ENCODE measurements at regions not wholly inside any gene's neighbourhood (a gene's known extent, or its start where the extent isn't known, plus 50 kb on each side); places are given as distances from the start of the nearest gene placed in this dataset.
A peak's percentile ranks its signal among the peaks of the same experiment; 100 is the strongest.

- 95 to 98% methylated on average over 7 of the region's 7 CpGs for WGBS, 2 donors
- TF ChIP-seq EP300 (IDR thresholded peaks at IDR 0.05) (no peak), CTCF (IDR thresholded peaks at IDR 0.05) (no peak), POLR2AphosphoS5 (IDR thresholded peaks at IDR 0.05) (no peak), POLR2A (IDR thresholded peaks at IDR 0.05) (no peak)
- Histone ChIP-seq H3K4me3 (no peak overlapping the region), H3K9me3 (no peaks in the 10 kb centered on the region), H3K27me3 (no peaks in the 10 kb centered on the region), H3K27ac (peak overlapping the region in 3 of 4 donors; percentile 18 to 61 (median 60)), H3K36me3 (no peaks in the 10 kb centered on the region), H3K4me1 (peaks cover 0 to 55% (median 44%) of the 10 kb centered on the region in 4 donors)
- intact Hi-C loops (cut with DNase I) = no loop called here
- no peak for DNase-seq
These were observed 406.9 kb upstream of the TBL1XR1 start for GRCh38 chr3:177604181-177604580.

- WGBS, 2 donors = 88 to 94% methylated on average over 4 of the region's 4 CpGs
- H3K36me3 ChIP-seq = no peaks in the 10 kb centered on the region
- H3K9me3 ChIP-seq = no peaks in the 10 kb centered on the region
- intact Hi-C loops (cut with DNase I) = no loop called here
- H3K27me3 ChIP-seq = no peaks in the 10 kb centered on the region
- peaks cover 0 to 67% (median 52%) of the 10 kb centered on the region in 4 donors for H3K4me1 ChIP-seq
- H3K4me3 ChIP-seq = no peak overlapping the region
- DNase-seq = no peak
- no peak for TF ChIP-seq POLR2A (IDR thresholded peaks at IDR 0.05)
- TF ChIP-seq POLR2AphosphoS5 (IDR thresholded peaks at IDR 0.05) = no peak
- TF ChIP-seq CTCF (IDR thresholded peaks at IDR 0.05) = no peak
- no peak for TF ChIP-seq EP300 (IDR thresholded peaks at IDR 0.05)
- H3K27ac ChIP-seq = peak overlapping the region in 3 of 4 donors; percentile 14 to 43 (median 22)
These were observed 409.6 kb upstream of the TBL1XR1 start for GRCh38 chr3:177606891-177607290.

- DNase-seq = no peak
- peaks cover 0 to 62% (median 48%) of the 10 kb centered on the region in 4 donors for H3K4me1 ChIP-seq
- H3K4me3 ChIP-seq = no peak overlapping the region
- H3K9me3 ChIP-seq = no peaks in the 10 kb centered on the region
- 65 to 72% methylated on average over 5 of the region's 5 CpGs for WGBS, 2 donors
- intact Hi-C loops (cut with DNase I) = no loop called here
- no peaks in the 10 kb centered on the region for H3K27me3 ChIP-seq
- H3K36me3 ChIP-seq = no peaks in the 10 kb centered on the region
- peak overlapping the region in 3 of 4 donors; percentile 14 to 43 (median 22) for H3K27ac ChIP-seq
- TF ChIP-seq CTCF (IDR thresholded peaks at IDR 0.05) = no peak
- TF ChIP-seq EP300 (IDR thresholded peaks at IDR 0.05) = no peak
- TF ChIP-seq POLR2AphosphoS5 (IDR thresholded peaks at IDR 0.05) = no peak
- no peak for TF ChIP-seq POLR2A (IDR thresholded peaks at IDR 0.05)
These were observed 410.3 kb upstream of the TBL1XR1 start for GRCh38 chr3:177607589-177607988.

GRCh38 chr3:177608443-177608842, 411.2 kb upstream of the TBL1XR1 start:
- H3K27ac ChIP-seq = peak overlapping the region in 2 of 4 donors; percentile 22 to 43
- H3K36me3 ChIP-seq = no peaks in the 10 kb centered on the region
- H3K4me1 ChIP-seq = peaks cover 0 to 53% (median 40%) of the 10 kb centered on the region in 4 donors
- DNase-seq = no peak
- 21 to 60% methylated on average over 1 of the region's 1 CpG for WGBS, 2 donors
- H3K27me3 ChIP-seq = no peaks in the 10 kb centered on the region
- H3K4me3 ChIP-seq = no peak overlapping the region
- no peak for TF ChIP-seq POLR2A (IDR thresholded peaks at IDR 0.05)
- no peak for TF ChIP-seq POLR2AphosphoS5 (IDR thresholded peaks at IDR 0.05)
- no peak for TF ChIP-seq CTCF (IDR thresholded peaks at IDR 0.05)
- no peak for TF ChIP-seq EP300 (IDR thresholded peaks at IDR 0.05)
- intact Hi-C loops (cut with DNase I) = no loop called here
- no peaks in the 10 kb centered on the region for H3K9me3 ChIP-seq

GRCh38 chr3:177609613-177610012, 412.3 kb upstream of the TBL1XR1 start:
- Histone ChIP-seq H3K9me3 (no peaks in the 10 kb centered on the region), H3K4me1 (peaks cover 0 to 46% (median 32%) of the 10 kb centered on the region in 4 donors), H3K27me3 (no peaks in the 10 kb centered on the region), H3K4me3 (no peak overlapping the region), H3K36me3 (no peaks in the 10 kb centered on the region), H3K27ac (no peak overlapping the region)
- intact Hi-C loops (cut with DNase I) = no loop called here
- TF ChIP-seq EP300 (IDR thresholded peaks at IDR 0.05) (no peak), POLR2AphosphoS5 (IDR thresholded peaks at IDR 0.05) (no peak), CTCF (IDR thresholded peaks at IDR 0.05) (no peak), POLR2A (IDR thresholded peaks at IDR 0.05) (no peak)
- no peak for DNase-seq
